Activated CD8-positive, alpha-beta T cell treated with anti-CD3 and anti-CD28 coated beads for 36 hours (primary cell): ENCODE measurements at regions not wholly inside any gene's neighbourhood (a gene's known extent, or its start where the extent isn't known, plus 50 kb on each side); places are given as distances from the start of the nearest gene placed in this dataset.

Source experiments
- ATAC-seq: fragments of 200-7000 bp; cut with Tn5 transposase; one replicate; pipeline ENCODE4 v1.10.0; 2021; ENCODE audit warnings: mild to moderate bottlenecking, moderate library complexity
- CTCF ChIA-PET: fragments of 350-600 bp; sonication (Branson Sonifier 250); formaldehyde crosslinking; loops from one replicate; lab custom pipeline; 2021; ENCODE audit warnings: antibody characterized with exemption; lab: Charles Lee
- POLR2A ChIA-PET: fragments of 350-600 bp; sonication (Branson Sonifier 250); formaldehyde crosslinking; loops from one replicate; lab custom pipeline; 2021; ENCODE audit warnings: antibody characterized with exemption; lab: Charles Lee
- DNase-seq: peaks from one replicate; pipeline ENCODE4 v3.0.0-alpha.2; 2020
- H3K27ac Mint-ChIP-seq: one replicate; pipeline ENCODE4 v1.8.0; 2021; ENCODE audit warnings: mild to moderate bottlenecking, mixed read lengths
- H3K27me3 Mint-ChIP-seq: one replicate; pipeline ENCODE4 v1.8.0; 2021; ENCODE audit warnings: mixed read lengths
- H3K36me3 Mint-ChIP-seq: one replicate; pipeline ENCODE4 v1.8.0; 2021; ENCODE audit warnings: low read depth, mixed read lengths
- H3K4me1 Mint-ChIP-seq: one replicate; pipeline ENCODE4 v1.8.0; 2021; ENCODE audit warnings: low read depth, mixed read lengths
- H3K4me3 Mint-ChIP-seq: one replicate; pipeline ENCODE4 v1.8.0; 2021; ENCODE audit warnings: mild to moderate bottlenecking, moderate library complexity, mixed read lengths
- H3K9me3 Mint-ChIP-seq: one replicate; pipeline ENCODE4 v1.8.0; 2021; ENCODE audit warnings: mixed read lengths
- CTCF ChIP-seq: fragments of 200-600 bp; IDR thresholded peaks from one replicate; pipeline ENCODE4 v1.8.0; 2022; ENCODE audit warnings: antibody characterized with exemption, mild to moderate bottlenecking
- intact Hi-C: fragments of 100-400 bp; cut with micrococcal nuclease; formaldehyde crosslinking; loops from one replicate; pipeline ENCODE4 v1.10.0; 2022

GRCh38 chr10:78494179-78494578 lies 460.5 kb downstream of the RPS24 start:
- intact Hi-C loops, result no loop called here
- Mint-ChIP-seq H3K9me3 (peaks cover 10% of the 10 kb centered on the region), H3K27me3 (peaks cover 9% of the 10 kb centered on the region), H3K27ac (no peak overlapping the region), H3K4me1 (peaks cover 4% of the 10 kb centered on the region), H3K36me3 (peaks cover 3% of the 10 kb centered on the region), H3K4me3 (no peak overlapping the region)
- ChIA-PET POLR2A (no interaction called here), CTCF (no interaction called here)
- no peak for DNase-seq
- no peak for TF ChIP-seq CTCF
- ATAC-seq, result no peak

GRCh38 chr10:78502210-78502936 lies 468.7 kb downstream of the RPS24 start:
- CTCF ChIA-PET, result no interaction called here
- intact Hi-C loops, result no loop called here

GRCh38 chr10:78504181-78504580 lies 470.5 kb downstream of the RPS24 start:
- DNase-seq (no peak), ATAC-seq (no peak)
- no peak for TF ChIP-seq CTCF
- Mint-ChIP-seq H3K27me3 (peaks cover 4% of the 10 kb centered on the region), H3K9me3 (no peaks in the 10 kb centered on the region), H3K4me3 (no peak overlapping the region), H3K36me3 (no peaks in the 10 kb centered on the region), H3K27ac (no peak overlapping the region), H3K4me1 (no peaks in the 10 kb centered on the region)
- ChIA-PET POLR2A (no interaction called here), CTCF (no interaction called here)
- intact Hi-C loops, result no loop called here

More at GRCh38 chr10:78502210-78502936, 468.7 kb downstream of the RPS24 start:
- DNase-seq (no peak), ATAC-seq (no peak)
- H3K27me3 Mint-ChIP-seq, result peaks cover 3% of the 10 kb centered on the region
- H3K9me3 Mint-ChIP-seq, result no peaks in the 10 kb centered on the region
- no peak overlapping the region for H3K27ac Mint-ChIP-seq
- H3K36me3 Mint-ChIP-seq, result no peaks in the 10 kb centered on the region
- no peaks in the 10 kb centered on the region for H3K4me1 Mint-ChIP-seq
- TF ChIP-seq CTCF, result no peak
- H3K4me3 Mint-ChIP-seq, result no peak overlapping the region
- POLR2A ChIA-PET, result no interaction called here

DNA sequence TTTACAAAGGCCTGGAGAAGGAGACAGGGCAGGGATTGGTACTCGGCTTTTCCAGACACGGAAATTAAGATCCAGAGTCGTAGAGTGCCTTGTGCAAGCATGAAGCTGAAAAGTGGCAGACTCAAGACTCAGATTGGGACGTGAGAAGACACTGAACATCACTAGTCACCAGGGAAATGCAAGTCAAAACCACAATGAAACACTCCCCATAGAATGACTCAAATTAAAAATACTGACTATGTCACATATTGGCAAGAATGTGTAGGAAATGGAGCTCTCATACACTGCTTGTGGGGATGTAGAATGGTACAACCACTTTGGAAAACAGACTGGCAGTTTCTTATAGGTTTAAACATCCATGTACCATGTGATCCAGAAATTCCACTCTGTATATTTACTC lies 472.0 kb downstream of the RPS24 start:
- Mint-ChIP-seq H3K4me1 (no peaks in the 10 kb centered on the region), H3K36me3 (no peaks in the 10 kb centered on the region), H3K27me3 (peaks cover 2% of the 10 kb centered on the region), H3K9me3 (no peaks in the 10 kb centered on the region), H3K4me3 (no peak overlapping the region), H3K27ac (no peak overlapping the region)
- CTCF ChIA-PET, result interaction anchor here (1.3 to 1.7 kb wide), 3 partner anchors 9 to 45 kb away, joined by 3 to 4 read pairs (median 3); no protein-coding TSS in a partner anchor
- ATAC-seq (peak; percentile 70), DNase-seq (no peak)
- intact Hi-C loops, result no loop called here
- POLR2A ChIA-PET, result no interaction called here
- TF ChIP-seq CTCF, result no peak

DNA sequence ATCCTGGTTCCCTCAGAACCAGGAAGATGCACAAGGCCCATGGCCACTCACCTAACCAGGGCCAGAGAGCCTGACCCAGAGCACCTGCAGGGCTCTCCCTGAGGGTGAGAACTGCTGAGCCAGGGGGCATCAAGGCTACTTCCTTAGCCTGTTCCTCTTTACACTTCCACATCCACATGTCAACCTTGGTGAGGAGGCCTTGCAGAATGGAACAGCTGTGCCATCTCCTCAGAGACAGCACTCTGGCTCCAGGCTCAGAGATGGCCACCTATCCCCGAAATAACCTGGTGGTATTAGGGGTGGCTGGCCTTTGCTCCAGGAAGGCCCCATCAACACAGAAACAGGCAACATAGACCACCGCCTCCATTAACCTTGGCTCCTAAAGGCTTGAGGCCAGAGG lies 473.0 kb downstream of the RPS24 start:
- Mint-ChIP-seq H3K27me3 (peaks cover 2% of the 10 kb centered on the region), H3K4me3 (no peak overlapping the region)
- CTCF ChIA-PET, result interaction anchor here (1.3 to 1.7 kb wide), 3 partner anchors 9 to 44 kb away, joined by 3 to 4 read pairs (median 3); no protein-coding TSS in a partner anchor

More for the DNA sequence above, 473.0 kb downstream of the RPS24 start:
- POLR2A ChIA-PET, result no interaction called here
- ATAC-seq (no peak), DNase-seq (no peak)
- H3K9me3 Mint-ChIP-seq, result no peaks in the 10 kb centered on the region
- H3K27ac Mint-ChIP-seq, result no peak overlapping the region
- no peaks in the 10 kb centered on the region for H3K36me3 Mint-ChIP-seq
- intact Hi-C loops, result no loop called here
- no peaks in the 10 kb centered on the region for H3K4me1 Mint-ChIP-seq
- TF ChIP-seq CTCF, result no peak
